Upper lobe of left lung (tissue), 4 donors: ENCODE measurements at regions not wholly inside any gene's neighbourhood (a gene's known extent, or its start where the extent isn't known, plus 50 kb on each side); places are given as distances from the start of the nearest gene placed in this dataset.

ENCODE experiments used
- CTCF ChIP-seq, 6 experiments: fragments of 450-650 bp in 4 of 6; fragments of 200-600 bp in 2 of 6; sonication (generic) in 2 of 6; IDR thresholded peaks; one replicate each; pipeline ENCODE4 v1.5.1; 2016 to 2019; ENCODE audit warnings: antibody characterized with exemption in 6 of 6
- POLR2AphosphoS5 ChIP-seq, 2 donors: sonication (generic); formaldehyde crosslinking; IDR thresholded peaks; one replicate each; pipeline ENCODE4 v1.5.1; 2017; ENCODE audit warnings: antibody characterized with exemption in 2 of 2

GRCh38 chr6:27111743-27112142 lies 135.8 kb upstream of the PRSS16 start:
- TF ChIP-seq CTCF (IDR thresholded peaks at IDR 0.05): no peak
- TF ChIP-seq POLR2AphosphoS5 (IDR thresholded peaks at IDR 0.05): no peak
